NCI-H510A treated with DMSO at 0.1 percent for 48 hours (cell line): ENCODE measurements at regions not wholly inside any gene's neighbourhood (a gene's known extent, or its start where the extent isn't known, plus 50 kb on each side); places are given as distances from the start of the nearest gene placed in this dataset.
"Not testable (repeated sequence)": the region's sequence is repeated elsewhere in the genome, so short reads cannot be mapped to it uniquely, and the experiment has no call there.

Source experiments
- DNase-seq: peaks from one replicate; lab custom pipeline; 2025; lab: John Stamatoyannopoulos, UW

DNA sequence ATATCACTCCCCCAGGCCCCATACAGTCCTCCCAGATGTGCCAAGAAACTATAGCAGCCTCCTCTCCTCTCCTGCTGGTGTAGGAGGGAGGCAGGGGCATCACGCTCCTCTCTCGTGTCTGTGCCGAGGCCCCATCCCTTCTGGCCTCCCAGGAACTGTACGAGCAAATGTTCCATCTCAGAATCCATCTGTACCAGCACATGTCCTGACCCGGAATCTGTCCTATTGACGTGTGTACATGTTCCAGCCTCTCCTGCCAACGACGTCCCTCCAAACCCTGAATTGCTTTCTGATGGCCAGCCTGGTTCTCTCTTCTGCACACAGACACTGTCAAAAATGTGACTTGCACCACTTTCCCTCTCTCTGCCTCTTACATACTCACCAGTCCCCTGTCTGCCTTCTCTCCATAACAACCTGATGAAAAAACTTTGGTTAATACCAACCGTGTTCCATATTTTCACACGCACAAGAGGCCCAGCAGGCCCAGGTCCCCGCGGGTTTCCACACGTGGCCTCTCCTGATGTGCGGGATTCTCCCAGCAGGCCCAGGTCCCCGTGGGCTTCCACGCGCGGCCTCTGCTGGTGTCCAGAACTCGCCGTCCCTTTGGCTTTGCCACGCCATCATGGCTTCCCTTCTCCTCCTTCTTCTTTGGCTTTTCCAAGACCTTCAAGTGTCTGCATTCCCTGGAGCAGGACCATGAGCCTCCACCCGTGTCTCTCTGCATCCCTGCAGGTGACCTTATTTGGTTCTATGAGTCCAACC is 125.2 kb upstream of the THBS2 start:
- no peak for DNase-seq

DNA sequence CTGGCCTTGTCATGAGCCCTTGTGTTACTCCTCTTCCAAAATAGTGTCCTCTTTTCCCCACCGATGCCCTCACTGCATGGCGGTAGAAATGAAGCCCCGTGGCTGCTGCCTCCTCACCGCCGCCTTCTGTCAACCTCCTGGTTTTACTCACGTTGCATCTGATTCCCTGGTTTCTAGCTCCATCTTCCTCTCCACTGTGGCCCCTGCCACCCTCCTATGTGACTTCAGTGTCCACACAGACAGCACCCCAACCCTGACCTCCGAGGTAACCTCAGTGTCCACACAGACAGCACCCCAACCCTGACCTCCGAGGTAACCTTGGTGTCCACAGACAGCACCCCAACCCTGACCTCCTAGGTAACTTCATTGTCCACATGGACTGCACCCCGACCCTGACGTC is 122.8 kb upstream of the THBS2 start:
- no peak for DNase-seq

- DNase-seq = no peak
These were observed 118.9 kb upstream of the THBS2 start for GRCh38 chr6:169372589-169372988.

DNA sequence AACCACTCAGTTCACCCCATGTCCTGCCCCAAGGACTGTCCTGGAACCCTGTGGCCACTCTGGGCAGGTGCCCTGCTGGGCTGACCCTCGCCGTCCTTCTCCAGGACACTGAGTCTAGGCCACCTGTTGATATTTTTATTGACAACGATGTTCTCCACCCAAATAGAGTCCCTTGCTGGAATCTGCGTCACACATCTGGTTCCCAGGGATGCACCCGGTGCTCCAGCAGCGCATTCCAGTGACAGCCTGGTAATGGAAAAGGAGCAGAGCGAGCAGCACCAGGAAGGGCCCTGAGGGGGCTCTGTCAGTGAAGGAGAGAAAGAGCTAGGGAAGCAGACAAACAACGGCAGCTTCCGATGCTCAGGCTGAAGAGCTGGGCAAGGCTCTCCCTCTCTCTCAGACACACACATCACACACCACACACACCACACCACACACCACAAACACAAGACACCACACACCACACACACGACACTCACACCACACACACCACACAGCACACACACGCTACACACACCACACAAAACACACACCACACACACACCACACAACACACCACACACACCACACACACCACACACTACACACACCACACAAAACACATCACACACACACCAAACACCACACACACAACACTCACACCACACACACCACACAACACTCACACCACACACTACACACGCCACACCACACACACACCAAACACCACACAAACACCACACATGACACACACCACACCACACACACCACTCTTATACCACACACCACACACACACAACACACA is 117.9 kb upstream of the THBS2 start:
- peak; percentile 1 for DNase-seq

DNA sequence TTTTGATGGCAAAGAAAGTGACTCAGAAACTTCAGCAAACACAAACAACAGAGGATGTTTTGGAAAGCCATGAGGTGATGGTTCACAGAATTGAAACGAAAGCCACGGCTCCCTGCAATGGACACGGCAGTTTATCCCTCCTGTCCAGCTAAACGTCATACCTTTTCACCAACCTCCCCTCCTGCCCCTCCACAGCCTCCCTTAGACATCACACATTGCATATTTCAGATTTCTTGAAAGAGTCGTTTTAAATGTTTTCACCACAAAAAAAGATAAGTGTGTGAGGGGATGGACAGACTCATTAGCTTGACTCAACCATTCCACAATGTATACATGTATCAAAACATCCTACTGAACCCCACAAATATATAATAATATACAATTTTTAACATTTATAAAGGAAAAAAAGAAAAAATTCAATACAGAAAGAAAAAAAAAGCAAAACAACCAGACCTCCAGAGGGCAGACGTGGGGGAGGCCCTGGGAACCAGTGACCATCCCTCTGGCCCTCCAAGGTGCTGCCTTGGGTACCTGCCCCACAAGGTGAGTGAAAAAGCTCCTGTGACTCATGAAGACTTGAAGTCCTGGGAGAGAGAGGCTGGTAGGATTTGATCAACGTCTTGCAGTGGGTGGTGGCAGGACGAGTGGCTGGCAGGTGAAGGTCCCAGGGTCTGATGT is 117.2 kb upstream of the THBS2 start:
- no peak for DNase-seq

DNA sequence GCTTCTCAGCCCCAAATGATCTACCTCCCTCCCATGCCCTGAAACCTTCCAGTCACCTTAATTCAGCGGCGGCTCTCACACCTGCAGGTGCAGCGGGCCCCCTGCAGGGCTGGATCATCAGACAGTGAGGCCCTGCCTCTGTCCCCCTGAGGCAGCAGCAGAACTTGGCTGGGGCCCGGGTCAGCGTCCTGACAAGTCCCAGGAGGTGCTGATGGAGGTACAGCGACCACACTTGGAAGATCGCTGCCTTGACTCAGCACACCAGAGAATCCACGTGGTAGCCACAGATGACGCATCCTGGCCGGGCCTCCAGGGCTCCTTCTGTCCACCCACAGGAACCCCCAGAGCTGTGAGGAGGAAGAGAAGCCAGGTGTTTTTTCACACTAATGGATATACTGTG is 116.4 kb upstream of the THBS2 start:
- DNase-seq = peak; percentile 24

- DNase-seq = no peak
These were observed 114.6 kb upstream of the THBS2 start for GRCh38 chr6:169368200-169368599.

- no peak for DNase-seq
These were observed 113.9 kb upstream of the THBS2 start for GRCh38 chr6:169367507-169367906.

GRCh38 chr6:169366258-169366901 is 112.7 kb upstream of the THBS2 start:
- no peak for DNase-seq

DNA sequence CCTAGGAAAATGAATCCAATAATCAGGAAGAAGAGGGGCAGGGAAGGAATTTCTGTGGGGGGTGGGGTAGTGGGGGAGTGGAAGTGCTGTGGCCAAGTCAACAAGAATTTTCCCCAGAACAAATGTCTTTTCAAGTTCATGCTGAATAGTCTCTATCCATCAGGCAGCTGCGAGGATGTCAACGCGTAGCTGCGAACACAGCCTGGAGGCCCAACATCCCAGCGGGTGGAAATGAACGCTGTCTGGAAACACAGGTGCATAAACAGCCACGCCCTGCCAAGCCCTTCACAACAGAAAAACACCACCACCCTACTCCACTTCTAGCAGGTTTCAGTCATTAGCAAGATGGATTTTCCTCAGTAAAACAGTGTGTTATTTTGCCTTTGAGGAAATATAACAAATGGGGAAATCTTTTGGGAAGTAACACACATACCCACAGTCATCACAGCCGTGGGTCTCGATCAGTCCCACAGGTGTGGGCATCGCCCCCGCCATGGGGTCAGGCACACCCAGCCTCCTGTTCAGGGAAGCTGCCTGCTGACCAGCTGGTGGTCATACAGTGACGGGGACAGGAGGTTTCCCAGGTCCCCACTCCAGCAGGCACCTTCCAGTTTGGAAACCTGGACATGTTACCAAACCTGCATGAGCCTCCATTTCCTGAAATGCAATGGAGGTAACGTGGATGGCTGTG is 112.1 kb upstream of the THBS2 start:
- peak; percentile 3 for DNase-seq

- no peak for DNase-seq
These were observed 109.9 kb upstream of the THBS2 start for GRCh38 chr6:169363590-169363989.

- no peak for DNase-seq
These were observed 109.0 kb upstream of the THBS2 start for GRCh38 chr6:169362501-169363121.

- not testable (repeated sequence) for DNase-seq
These were observed 101.4 kb upstream of the THBS2 start for GRCh38 chr6:169355001-169355400.

GRCh38 chr6:169345146-169345545 is 91.5 kb upstream of the THBS2 start:
- peak; percentile 28 for DNase-seq

DNA sequence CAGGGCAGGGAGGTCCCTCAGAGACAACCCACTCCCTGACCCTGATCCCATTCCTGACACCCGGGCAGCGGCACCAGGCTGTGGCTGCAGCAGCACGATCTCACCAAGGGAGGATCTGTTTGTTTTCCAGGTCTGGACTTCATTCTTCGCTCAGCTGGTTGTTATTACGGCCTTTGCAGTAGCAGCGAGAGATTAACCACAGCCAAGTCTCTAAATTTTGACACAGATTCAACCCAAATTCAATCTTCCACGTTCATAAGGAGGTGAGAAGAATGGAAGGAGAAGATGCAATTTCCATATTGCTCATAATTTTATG is 91.1 kb upstream of the THBS2 start:
- DNase-seq = peak; percentile 12

GRCh38 chr6:169343886-169344749 is 90.5 kb upstream of the THBS2 start:
- no peak for DNase-seq

- DNase-seq = no peak
These were observed 89.1 kb upstream of the THBS2 start for GRCh38 chr6:169342710-169343109.

DNA sequence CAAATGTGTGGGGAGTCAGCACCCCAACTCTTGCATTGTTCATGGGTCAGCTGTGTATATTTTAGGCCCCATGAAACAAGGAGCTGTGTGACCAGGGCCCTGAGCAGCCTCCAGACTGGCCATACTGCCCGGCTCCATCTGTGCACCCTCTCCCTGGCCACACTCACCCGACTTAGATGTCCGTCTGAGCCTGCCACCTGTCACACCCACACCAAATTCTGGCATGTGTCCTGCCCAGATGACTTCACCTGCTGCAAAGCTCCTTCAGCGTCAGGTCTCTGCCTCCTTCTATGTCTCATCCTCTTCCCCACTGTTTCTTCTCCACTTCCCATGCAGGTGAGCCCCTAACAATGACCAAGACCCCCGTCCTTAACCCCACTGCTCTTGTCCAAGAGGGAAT is 88.1 kb upstream of the THBS2 start:
- DNase-seq = no peak

DNA sequence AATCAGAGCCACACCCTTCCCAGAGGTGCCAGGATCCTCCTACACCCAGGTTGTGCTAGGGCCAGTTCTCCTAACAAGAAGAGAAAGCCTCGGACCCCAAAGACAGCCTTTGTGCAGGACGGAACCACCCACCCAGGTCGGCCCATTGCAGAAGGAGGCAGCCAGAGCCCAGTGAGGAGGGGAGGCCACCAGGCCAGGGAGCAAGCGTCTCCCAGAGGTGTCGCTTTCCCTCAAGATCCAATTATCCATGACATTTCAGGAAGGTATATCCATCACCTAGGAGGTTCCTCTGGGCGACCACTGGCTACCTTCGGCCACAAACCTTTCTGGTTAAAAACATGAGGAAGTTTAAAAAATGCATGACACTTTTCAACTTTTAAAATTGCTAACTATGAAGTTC is 87.4 kb upstream of the THBS2 start:
- DNase-seq = no peak

GRCh38 chr6:169340395-169340794 is 86.7 kb upstream of the THBS2 start:
- no peak for DNase-seq
